ENCODE measurements at regions not wholly inside any gene's neighbourhood (a gene's known extent, or its start where the extent isn't known, plus 50 kb on each side); places are given as distances from the start of the nearest gene placed in this dataset.
"Not testable (repeated sequence)": the region's sequence is repeated elsewhere in the genome, so short reads cannot be mapped to it uniquely, and the experiment has no call there.

DNA sequence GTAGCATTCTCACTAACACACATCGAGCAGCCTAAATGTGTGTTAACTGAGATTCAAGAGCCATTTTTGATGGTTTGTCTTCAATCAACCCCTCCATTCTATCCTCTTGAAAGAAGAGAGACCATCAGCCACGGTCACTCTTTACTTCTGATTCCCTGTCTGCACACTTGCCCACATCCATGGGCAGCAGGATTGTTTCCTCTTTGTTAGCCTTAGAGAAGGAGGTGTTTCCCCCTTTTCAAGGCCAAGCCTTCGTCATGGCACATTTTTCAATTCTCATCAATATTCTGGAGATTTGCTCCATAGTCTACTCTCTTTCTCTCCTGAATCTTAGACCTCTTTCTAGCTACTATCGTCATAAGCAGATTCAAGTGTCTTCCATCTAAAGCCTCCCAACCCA is 522.4 kb upstream of the NAALADL2 start:
- DNase-seq (ENCODE audit: low spot score), result no peak

- DNase-seq (ENCODE audit: low spot score), result no peak
These were observed 521.9 kb upstream of the NAALADL2 start for GRCh38 chr3:174337227-174337626.

- no peak for DNase-seq (ENCODE audit: low spot score)
These were observed 518.2 kb upstream of the NAALADL2 start for GRCh38 chr3:174340624-174341587.

- no peak for DNase-seq (ENCODE audit: low spot score)
These were observed 517.0 kb upstream of the NAALADL2 start for GRCh38 chr3:174342171-174342570.

DNA sequence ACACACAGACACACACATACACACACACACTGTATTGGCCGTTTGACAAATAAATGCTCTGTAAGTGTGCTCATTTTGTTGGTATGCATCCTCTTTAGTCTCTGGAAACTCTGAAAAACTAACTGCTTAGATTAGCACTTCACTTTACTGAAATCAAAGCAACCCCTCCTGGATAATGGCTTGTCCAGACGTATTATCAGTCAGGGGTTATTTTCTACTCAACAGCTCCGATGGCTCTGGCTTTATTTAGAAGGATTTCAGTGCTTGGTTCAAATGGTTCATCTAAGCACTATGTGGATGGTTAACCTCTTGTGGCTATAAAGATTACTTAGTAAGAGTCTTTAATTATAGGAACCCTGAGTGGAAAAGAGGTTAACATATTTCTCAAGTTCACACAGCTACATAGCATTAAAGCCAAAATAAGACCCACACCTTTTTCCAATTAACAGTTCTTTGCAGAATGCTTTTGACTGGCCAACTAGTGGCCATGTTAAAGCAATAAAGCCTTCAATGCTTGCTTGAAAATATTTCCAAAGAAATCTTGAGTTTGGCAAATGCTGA is 516.1 kb upstream of the NAALADL2 start:
- peak; percentile 35 for DNase-seq (ENCODE audit: low spot score)

DNA sequence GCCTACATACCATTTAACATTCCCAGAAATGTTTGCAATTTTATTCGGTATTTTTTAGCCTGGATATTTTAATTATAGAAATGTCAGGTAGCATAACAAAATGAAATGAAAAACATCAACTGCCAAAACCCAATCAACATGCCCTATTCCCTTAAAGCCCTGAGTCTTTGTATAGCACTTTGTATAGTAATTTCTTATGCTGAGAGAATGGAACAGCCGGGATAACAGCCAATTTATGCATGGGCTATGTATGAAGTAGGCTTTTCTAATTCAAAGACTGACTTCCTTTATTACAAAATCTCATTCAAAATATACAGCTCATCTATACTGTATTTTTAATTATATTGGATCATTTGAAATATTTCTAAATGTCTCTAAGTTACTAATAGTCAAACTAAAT is 513.0 kb upstream of the NAALADL2 start:
- DNase-seq (ENCODE audit: low spot score), result no peak

DNA sequence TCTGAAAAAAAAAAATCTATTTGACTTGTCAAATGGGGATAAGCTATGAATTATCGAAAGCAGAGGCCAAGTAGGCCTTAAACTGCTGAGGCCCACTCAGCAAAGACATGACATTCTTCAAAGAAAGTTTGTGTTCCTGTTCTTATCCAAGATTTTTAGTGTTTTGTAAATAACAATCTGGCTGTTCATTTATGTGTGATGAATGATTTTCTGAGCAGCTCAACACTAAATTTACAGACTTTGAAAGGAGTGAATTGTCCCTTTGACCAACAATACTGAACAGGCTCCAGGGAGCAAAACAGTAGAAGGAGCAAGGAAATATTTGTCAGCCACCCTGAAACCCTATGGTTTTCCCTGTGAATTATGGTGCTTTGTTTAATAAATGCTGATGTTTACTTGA is 512.6 kb upstream of the NAALADL2 start:
- no peak for DNase-seq (ENCODE audit: low spot score)

- DNase-seq (ENCODE audit: low spot score), result no peak
These were observed 511.5 kb upstream of the NAALADL2 start for GRCh38 chr3:174347474-174348138.

DNA sequence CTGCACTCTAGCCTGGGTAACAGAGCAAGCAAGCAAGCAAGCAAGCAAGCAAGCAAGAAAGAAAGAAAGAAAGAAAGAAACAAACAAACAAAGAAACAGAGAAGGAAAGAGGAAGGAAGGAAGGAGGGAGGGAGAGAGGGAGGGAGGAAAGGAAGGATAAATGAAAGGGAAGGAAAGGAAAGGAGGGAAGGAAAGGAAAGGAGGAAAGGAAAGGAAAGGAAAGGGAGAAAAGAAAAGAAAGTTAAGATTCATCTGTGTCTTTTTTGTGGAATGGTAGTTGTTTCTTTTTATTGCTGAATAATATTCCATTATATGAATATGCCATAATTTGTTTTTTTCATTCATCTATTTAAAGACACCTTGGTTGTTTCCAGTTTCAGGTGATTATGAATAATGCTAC is 506.9 kb upstream of the NAALADL2 start:
- DNase-seq (ENCODE audit: low spot score), result no peak

- peak; percentile 12 for DNase-seq (ENCODE audit: low spot score)
These were observed 503.6 kb upstream of the NAALADL2 start for GRCh38 chr3:174355505-174355904.

DNA sequence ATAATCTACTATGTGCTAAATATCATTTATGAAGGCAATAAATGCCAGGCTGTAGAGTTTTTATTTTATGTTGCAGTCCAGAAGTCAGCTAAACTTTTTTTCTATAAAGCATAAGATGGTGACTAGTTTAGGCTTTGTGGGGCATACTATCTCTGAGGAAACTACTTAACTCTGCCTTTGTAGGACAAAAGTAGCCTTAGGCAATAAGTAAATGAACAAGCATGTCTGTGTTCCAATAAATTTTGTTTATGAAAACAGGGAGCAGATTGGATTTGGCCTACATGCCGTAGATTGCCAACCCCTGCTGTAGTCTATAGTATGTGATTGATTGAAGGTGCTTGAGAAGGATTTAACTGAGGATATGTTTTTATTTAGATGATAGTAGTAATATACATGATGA is 502.5 kb upstream of the NAALADL2 start:
- DNase-seq (ENCODE audit: low spot score), result no peak

DNA sequence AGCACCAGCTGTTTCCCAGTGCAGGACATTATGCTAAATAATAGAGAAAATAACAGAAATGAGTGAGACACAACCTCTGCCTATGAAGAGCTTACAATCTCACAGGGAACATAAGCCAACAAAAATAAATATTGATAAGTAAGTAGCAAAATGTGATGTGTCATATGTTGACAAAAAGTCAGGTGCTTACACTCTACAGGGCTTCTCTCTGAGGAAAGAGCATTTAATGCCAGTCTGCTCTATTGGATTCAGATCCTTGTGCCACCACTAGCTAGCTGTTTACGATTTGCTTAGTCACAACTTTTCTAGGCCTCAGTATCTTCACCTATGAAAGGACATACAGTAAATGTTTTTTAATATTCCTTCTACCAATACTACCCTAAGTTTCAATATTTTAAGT is 500.9 kb upstream of the NAALADL2 start:
- no peak for DNase-seq (ENCODE audit: low spot score)

DNA sequence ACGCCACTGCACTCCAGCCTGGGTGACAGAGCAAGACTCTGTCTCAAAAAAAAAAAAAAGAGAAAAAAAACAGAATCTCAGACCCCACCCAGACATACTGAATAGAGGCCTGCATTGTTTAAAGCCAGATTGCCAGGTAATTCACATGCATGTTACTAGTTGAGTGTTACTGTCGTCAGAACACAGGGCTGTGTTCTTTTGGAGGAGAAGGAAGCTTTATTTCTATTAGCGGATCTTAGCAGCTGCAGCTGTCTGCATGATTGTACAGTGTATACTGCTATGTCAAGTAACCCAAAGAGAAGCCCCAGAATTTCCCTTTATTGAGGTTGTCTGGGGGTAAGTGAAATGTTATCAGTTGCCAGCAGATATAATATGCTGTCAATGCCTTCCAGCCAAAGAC is 496.6 kb upstream of the NAALADL2 start:
- DNase-seq (ENCODE audit: low spot score), result no peak

- peak; percentile 14 for DNase-seq (ENCODE audit: low spot score)
These were observed 495.9 kb upstream of the NAALADL2 start for GRCh38 chr3:174363256-174363655.

DNA sequence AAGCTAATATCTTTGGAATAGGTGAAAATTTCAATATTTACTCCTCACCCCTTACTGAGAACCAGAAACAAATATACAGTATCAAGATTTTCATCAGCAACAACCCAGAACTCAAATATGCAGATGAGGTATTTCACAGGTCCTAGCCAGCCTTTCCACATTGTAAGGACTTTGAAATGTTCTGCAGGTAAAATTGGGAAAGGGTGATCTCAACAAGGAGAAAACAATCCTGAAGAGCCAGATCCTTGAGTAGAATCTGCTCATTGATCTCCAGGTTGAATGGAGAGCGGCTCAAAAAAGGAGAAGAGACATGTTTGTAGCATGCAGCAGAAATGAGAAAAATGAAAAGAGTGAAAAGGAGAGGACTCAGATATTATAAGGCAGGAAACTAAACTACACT is 493.3 kb upstream of the NAALADL2 start:
- no peak for DNase-seq (ENCODE audit: low spot score)

GRCh38 chr3:174366904-174367303 is 492.2 kb upstream of the NAALADL2 start:
- not testable (repeated sequence) for DNase-seq (ENCODE audit: low spot score)

DNA sequence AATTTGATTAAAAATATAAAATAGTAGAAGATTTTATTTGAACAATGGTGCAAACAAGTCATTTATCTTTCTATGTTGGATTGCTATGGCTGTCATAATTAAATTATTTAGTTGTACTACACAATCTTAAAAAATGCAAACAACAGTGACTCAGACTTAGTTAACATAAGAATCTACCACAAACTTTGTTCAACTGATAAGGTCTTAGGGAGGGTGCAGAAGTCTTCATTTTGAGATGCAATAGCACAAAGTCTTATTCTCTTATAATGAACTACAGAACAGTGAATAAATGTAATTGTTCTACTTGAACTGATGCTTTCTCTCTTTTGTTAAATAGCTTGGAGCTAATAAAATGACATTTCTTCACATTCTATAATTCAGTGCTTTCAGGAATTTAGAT is 482.8 kb upstream of the NAALADL2 start:
- DNase-seq (ENCODE audit: low spot score), result peak; percentile 34

DNA sequence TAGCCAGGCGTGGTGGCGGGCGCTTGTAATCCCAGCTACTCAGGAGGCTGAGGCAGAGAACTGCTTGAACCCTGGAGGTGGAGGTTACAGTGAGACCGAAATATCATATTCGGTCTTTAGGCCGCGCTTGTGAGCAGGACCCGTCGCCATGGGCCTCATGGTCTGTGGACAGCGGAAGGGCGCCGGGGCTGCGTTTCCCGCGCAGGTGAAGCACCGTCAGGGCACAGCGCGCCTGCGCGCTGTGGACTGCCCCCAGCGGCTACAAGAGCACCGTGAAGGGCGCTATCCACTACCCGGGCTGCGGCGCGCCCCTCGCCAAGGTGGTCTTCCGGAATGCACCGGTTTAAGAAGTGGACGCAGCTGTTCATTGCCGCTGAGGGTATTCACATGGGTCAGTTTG is 482.0 kb upstream of the NAALADL2 start:
- DNase-seq (ENCODE audit: low spot score), result no peak

DNA sequence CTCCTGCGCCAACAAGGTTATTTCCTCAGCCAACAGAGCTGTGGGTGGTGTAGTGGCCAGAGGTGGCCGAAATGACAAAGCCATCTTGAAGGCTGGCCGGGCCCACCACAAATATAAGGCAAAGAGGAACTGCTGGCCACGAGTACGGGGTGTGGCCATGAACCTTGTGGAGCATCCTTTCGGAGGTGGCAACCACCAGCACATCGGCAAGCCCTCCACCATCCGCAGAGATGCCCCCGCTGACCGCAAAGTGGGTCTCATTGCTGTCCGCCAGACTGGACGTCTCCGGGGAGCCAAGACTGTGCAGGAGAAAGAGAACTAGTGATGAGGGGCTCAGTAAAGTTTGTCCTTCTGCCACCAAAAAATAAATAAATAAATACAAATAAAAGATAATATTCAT is 481.4 kb upstream of the NAALADL2 start:
- DNase-seq (ENCODE audit: low spot score), result no peak

DNA sequence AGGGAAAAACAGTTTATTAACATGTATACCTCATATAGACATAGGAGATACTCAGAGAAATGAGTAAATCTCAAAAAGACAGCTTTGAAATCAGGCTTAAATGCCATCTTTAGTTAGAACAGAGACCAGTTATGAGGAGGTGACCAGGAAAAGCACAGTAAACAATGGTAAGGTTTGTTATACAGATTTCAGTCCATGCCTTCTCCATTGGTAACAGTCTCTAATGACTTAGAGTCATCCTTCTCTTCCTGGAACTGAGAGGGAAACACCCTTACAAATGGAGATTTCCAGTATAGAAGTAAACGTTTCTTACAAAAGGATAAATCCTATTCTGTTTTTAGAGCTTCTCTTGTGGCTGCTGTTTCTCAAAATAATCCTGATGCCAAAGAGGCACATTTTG is 476.3 kb upstream of the NAALADL2 start:
- DNase-seq (ENCODE audit: low spot score), result no peak

GRCh38 chr3:174387736-174388135 is 471.4 kb upstream of the NAALADL2 start:
- DNase-seq (ENCODE audit: low spot score), result peak; percentile 10

DNA sequence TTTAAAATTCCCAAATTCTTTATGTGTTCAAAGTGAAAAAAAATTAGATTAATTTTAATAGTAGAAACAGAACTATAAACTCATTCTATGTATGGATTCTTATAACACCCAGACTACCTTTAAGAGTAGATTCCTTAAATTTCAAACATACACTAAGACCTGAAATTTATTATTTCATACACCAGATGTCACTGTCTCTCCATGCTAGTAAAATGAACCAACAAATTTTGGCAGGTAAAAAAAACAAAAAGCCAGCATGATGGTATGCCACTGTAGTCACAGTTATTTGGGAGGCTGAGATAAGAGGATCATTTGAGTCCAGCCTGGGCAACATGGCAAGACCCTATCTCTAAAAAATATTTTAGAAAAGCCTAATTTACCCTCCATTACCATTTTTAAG is 461.3 kb upstream of the NAALADL2 start:
- DNase-seq (ENCODE audit: low spot score), result peak; percentile 12

DNA sequence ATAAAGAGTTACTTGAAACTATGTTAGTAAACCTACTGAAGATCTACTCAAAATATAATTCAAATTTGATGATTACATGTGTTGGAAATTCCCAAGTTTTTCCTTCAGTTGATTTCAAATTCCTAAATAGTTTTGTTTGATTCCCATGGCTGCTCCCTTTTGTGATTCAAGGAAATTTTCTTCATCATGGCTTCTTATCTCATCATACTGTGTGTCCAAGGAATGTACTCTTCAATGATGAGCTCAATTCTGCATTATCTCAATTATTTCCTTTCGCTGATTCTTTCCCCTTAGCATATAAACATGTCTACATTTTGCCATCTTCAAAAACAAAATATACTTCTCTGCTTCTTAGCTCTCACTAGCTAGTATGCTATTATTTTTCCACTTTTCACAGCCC is 460.4 kb upstream of the NAALADL2 start:
- DNase-seq (ENCODE audit: low spot score), result no peak
